DMS53 (cell line): ENCODE measurements at regions not wholly inside any gene's neighbourhood (a gene's known extent, or its start where the extent isn't known, plus 50 kb on each side); places are given as distances from the start of the nearest gene placed in this dataset.
A peak's percentile ranks its signal among the peaks of the same experiment; 100 is the strongest.
"Not testable (repeated sequence)": the region's sequence is repeated elsewhere in the genome, so short reads cannot be mapped to it uniquely, and the experiment has no call there.

Experiments used
- DNase-seq: peaks from one replicate; lab custom pipeline; 2025; lab: John Stamatoyannopoulos, UW

- no peak for DNase-seq
Measured at GRCh38 chr10:53162856-53163255, 390.3 kb upstream of the MBL2 start.

- DNase-seq = no peak
Measured at GRCh38 chr10:53161231-53161630, 388.6 kb upstream of the MBL2 start.

GRCh38 chr10:53155674-53156073 is 383.1 kb upstream of the MBL2 start:
- DNase-seq = not testable (repeated sequence)

- DNase-seq = no peak
Measured at GRCh38 chr10:53153831-53154230, 381.2 kb upstream of the MBL2 start.

- no peak for DNase-seq
Measured at GRCh38 chr10:53140506-53140905, 367.9 kb upstream of the MBL2 start.

- no peak for DNase-seq
Measured at GRCh38 chr10:53135897-53136253, 363.3 kb upstream of the MBL2 start.

- peak; percentile 70 for DNase-seq
Measured at GRCh38 chr10:53135213-53135896, 362.8 kb upstream of the MBL2 start.

- no peak for DNase-seq
Measured at GRCh38 chr10:53134050-53134449, 361.5 kb upstream of the MBL2 start.

GRCh38 chr10:53130337-53130736 is 357.8 kb upstream of the MBL2 start:
- DNase-seq = no peak

- no peak for DNase-seq
Measured at GRCh38 chr10:53127686-53128085, 355.1 kb upstream of the MBL2 start.

- no peak for DNase-seq
Measured at GRCh38 chr10:53123311-53123710, 350.7 kb upstream of the MBL2 start.

GRCh38 chr10:53122281-53122680 is 349.7 kb upstream of the MBL2 start:
- no peak for DNase-seq

GRCh38 chr10:53115660-53116059 is 343.1 kb upstream of the MBL2 start:
- DNase-seq = no peak

GRCh38 chr10:53111529-53111928 is 338.9 kb upstream of the MBL2 start:
- DNase-seq = peak; percentile 55

GRCh38 chr10:53109320-53109719 is 336.7 kb upstream of the MBL2 start:
- no peak for DNase-seq

- DNase-seq = peak; percentile 60
Measured at GRCh38 chr10:53108317-53108934, 335.8 kb upstream of the MBL2 start.

- DNase-seq = no peak
Measured at GRCh38 chr10:53107711-53108110, 335.1 kb upstream of the MBL2 start.

- DNase-seq = no peak
Measured at GRCh38 chr10:53102424-53102823, 329.8 kb upstream of the MBL2 start.

GRCh38 chr10:53093878-53094277 is 321.3 kb upstream of the MBL2 start:
- no peak for DNase-seq

GRCh38 chr10:53091574-53091973 is 319.0 kb upstream of the MBL2 start:
- no peak for DNase-seq

GRCh38 chr10:53088961-53089360 is 316.4 kb upstream of the MBL2 start:
- peak; percentile 4 for DNase-seq

GRCh38 chr10:53079283-53079682 is 306.7 kb upstream of the MBL2 start:
- no peak for DNase-seq

- DNase-seq = no peak
Measured at GRCh38 chr10:53076948-53077347, 304.4 kb upstream of the MBL2 start.

- DNase-seq = no peak
Measured at GRCh38 chr10:53075469-53075868, 302.9 kb upstream of the MBL2 start.
